ENCODE measurements at regions not wholly inside any gene's neighbourhood (a gene's known extent, or its start where the extent isn't known, plus 50 kb on each side); places are given as distances from the start of the nearest gene placed in this dataset.

GRCh38 chr15:79765081-79765480 is 131.7 kb downstream of the MTHFS start:
- POLR2A ChIA-PET = no interaction called here
- no peak for TF ChIP-seq SOX15 (CRISPR knock-in tag; IDR thresholded peaks at IDR 0.05)
- TF ChIP-seq NFATC4 (CRISPR knock-in tag; IDR thresholded peaks at IDR 0.05) = no peak
- no peak for TF ChIP-seq SP1 (CRISPR knock-in tag; conservative IDR thresholded peaks at IDR 0.05)
- TF ChIP-seq ELF4 (CRISPR knock-in tag; IDR thresholded peaks at IDR 0.05; ENCODE audit: low read depth) = no peak
- TF ChIP-seq, protein P1, sequence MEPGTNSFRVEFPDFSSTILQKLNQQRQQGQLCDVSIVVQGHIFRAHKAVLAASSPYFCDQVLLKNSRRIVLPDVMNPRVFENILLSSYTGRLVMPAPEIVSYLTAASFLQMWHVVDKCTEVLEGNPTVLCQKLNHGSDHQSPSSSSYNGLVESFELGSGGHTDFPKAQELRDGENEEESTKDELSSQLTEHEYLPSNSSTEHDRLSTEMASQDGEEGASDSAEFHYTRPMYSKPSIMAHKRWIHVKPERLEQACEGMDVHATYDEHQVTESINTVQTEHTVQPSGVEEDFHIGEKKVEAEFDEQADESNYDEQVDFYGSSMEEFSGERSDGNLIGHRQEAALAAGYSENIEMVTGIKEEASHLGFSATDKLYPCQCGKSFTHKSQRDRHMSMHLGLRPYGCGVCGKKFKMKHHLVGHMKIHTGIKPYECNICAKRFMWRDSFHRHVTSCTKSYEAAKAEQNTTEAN (CRISPR knock-in tag; IDR thresholded peaks at IDR 0.05) = no peak
- TF ChIP-seq KAT7 (CRISPR knock-in tag; IDR thresholded peaks at IDR 0.05; ENCODE audit: borderline replicate concordance) = no peak
- TF ChIP-seq AR (CRISPR knock-in tag; IDR thresholded peaks at IDR 0.05) = no peak
- TF ChIP-seq, protein P2, sequence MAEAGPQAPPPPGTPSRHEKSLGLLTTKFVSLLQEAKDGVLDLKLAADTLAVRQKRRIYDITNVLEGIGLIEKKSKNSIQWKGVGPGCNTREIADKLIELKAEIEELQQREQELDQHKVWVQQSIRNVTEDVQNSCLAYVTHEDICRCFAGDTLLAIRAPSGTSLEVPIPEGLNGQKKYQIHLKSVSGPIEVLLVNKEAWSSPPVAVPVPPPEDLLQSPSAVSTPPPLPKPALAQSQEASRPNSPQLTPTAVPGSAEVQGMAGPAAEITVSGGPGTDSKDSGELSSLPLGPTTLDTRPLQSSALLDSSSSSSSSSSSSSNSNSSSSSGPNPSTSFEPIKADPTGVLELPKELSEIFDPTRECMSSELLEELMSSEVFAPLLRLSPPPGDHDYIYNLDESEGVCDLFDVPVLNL (CRISPR knock-in tag; IDR thresholded peaks at IDR 0.05; ENCODE audit: borderline replicate concordance, low read depth) = no peak
- TF ChIP-seq GTF2I (CRISPR knock-in tag; conservative IDR thresholded peaks at IDR 0.05) = no peak
- TF ChIP-seq ZNF138 (CRISPR knock-in tag; conservative IDR thresholded peaks at IDR 0.05) = no peak
- no peak for TF ChIP-seq NR3C1 (CRISPR knock-in tag; conservative IDR thresholded peaks at IDR 0.05; ENCODE audit: low read depth)

DNA sequence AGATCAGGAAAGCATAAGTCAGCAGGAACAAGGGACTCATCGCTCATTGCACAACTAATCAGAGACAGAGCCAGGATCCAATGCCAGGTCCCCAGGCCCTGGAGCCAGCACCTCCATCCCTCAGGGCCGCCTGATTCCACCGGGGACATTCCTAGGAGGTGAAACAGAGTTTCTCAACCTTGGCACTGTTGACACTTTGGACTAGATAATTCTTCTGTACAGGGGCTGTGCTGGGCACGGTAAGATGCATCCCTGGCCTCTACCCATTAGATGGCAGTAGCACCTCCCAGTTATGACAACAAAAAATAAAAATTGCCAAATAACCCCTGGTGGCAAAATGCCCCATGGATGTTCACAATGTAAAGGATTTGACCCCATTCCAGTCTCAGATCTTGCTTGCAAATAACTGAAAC is 127.7 kb downstream of the MTHFS start:
- 0 out of 2 replicates have a peak, but pooled peaks cover 4% of the 10 kb centered on the region for H3K27me3 Mint-ChIP-seq (ENCODE audit: low read depth)
- H3K36me3 Mint-ChIP-seq = no peaks in the 10 kb centered on the region
- CTCF ChIA-PET = interaction anchor here (0.9 to 1.6 kb wide), 3 partner anchors 80 to 93 kb away, joined by 3 to 6 read pairs (median 3); no protein-coding TSS in a partner anchor
- POLR2A ChIA-PET = no interaction called here
- DNase-seq (ENCODE audit: low spot score) = no peak
- peaks cover 15% of the 10 kb centered on the region for H3K9me3 Mint-ChIP-seq
- no peak for TF ChIP-seq CREB1 (CRISPR knock-in tag; IDR thresholded peaks at IDR 0.05)
- TF ChIP-seq SOX15 (CRISPR knock-in tag; IDR thresholded peaks at IDR 0.05) = no peak
- TF ChIP-seq CBFB (CRISPR knock-in tag; IDR thresholded peaks at IDR 0.05; ENCODE audit: low read depth) = no peak
- no peak for TF ChIP-seq TCF7 (CRISPR knock-in tag; IDR thresholded peaks at IDR 0.05; ENCODE audit: low read depth)
- TF ChIP-seq FOXK1 (CRISPR knock-in tag; IDR thresholded peaks at IDR 0.05) = no peak
- TF ChIP-seq, protein P3, sequence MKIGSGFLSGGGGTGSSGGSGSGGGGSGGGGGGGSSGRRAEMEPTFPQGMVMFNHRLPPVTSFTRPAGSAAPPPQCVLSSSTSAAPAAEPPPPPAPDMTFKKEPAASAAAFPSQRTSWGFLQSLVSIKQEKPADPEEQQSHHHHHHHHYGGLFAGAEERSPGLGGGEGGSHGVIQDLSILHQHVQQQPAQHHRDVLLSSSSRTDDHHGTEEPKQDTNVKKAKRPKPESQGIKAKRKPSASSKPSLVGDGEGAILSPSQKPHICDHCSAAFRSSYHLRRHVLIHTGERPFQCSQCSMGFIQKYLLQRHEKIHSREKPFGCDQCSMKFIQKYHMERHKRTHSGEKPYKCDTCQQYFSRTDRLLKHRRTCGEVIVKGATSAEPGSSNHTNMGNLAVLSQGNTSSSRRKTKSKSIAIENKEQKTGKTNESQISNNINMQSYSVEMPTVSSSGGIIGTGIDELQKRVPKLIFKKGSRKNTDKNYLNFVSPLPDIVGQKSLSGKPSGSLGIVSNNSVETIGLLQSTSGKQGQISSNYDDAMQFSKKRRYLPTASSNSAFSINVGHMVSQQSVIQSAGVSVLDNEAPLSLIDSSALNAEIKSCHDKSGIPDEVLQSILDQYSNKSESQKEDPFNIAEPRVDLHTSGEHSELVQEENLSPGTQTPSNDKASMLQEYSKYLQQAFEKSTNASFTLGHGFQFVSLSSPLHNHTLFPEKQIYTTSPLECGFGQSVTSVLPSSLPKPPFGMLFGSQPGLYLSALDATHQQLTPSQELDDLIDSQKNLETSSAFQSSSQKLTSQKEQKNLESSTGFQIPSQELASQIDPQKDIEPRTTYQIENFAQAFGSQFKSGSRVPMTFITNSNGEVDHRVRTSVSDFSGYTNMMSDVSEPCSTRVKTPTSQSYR (CRISPR knock-in tag; IDR thresholded peaks at IDR 0.05) = no peak
- no peaks in the 10 kb centered on the region for H3K4me1 Mint-ChIP-seq
- no peak; the same call in 1 of the 2 replicates for ATAC-seq
- no peak overlapping the region for H3K4me3 Mint-ChIP-seq
- no peak overlapping the region for H3K27ac Mint-ChIP-seq

More at GRCh38 chr15:79765081-79765480, 131.7 kb downstream of the MTHFS start:
- peaks cover 51% of the 10 kb centered on the region for H3K9me3 Mint-ChIP-seq
- 0 out of 2 replicates have a peak, but pooled peaks cover 4% of the 10 kb centered on the region for H3K27me3 Mint-ChIP-seq (ENCODE audit: low read depth)
- no peaks in the 10 kb centered on the region for H3K4me1 Mint-ChIP-seq
- DNase-seq (ENCODE audit: low spot score) (no peak), ATAC-seq (no peak)
- H3K36me3 Mint-ChIP-seq = peaks cover 24% of the 10 kb centered on the region
- CTCF ChIA-PET = no interaction called here
- H3K27ac Mint-ChIP-seq = no peak overlapping the region
- H3K4me3 Mint-ChIP-seq = no peak overlapping the region

Measured in WTC11 (cell line).